K562 (cell line): ENCODE measurements at regions not wholly inside any gene's neighbourhood (a gene's known extent, or its start where the extent isn't known, plus 50 kb on each side); places are given as distances from the start of the nearest gene placed in this dataset.

Experiments
- BRD4 ChIP-seq: fragments of 200-600 bp; sonication (generic); IDR thresholded peaks from 2 replicates; pipeline ENCODE4 v1.6.1; 2017; ENCODE audit warnings: inconsistent platforms
- CREB1 ChIP-seq, 2 experiments: sonication (generic) in 1 of 2; formaldehyde crosslinking in 1 of 2; IDR thresholded peaks; 2 replicates each; pipeline versions ENCODE4 v1.6.1 to v1.8.0; 2012 to 2022; ENCODE audit warnings: inconsistent platforms in 1 of 2, mild to moderate bottlenecking in 1 of 2, missing genetic modification reagents in 1 of 2, moderate library complexity in 1 of 2
- DDX20 ChIP-seq: fragments of 450-650 bp; IDR thresholded peaks from 2 replicates; pipeline ENCODE4 v1.6.1; 2016; ENCODE audit warnings: missing genetic modification characterization, low read depth, mild to moderate bottlenecking, missing compliant biosample characterization, moderate library complexity
- ERF ChIP-seq: fragments of 450-650 bp; formaldehyde crosslinking; IDR thresholded peaks from 2 replicates; pipeline ENCODE4 v1.4.0; 2020; ENCODE audit warnings: mild to moderate bottlenecking, mixed read lengths
- FIP1L1 ChIP-seq: fragments of 200-400 bp; formaldehyde crosslinking; IDR thresholded peaks from 2 replicates; pipeline ENCODE4 v1.6.1; 2018; ENCODE audit warnings: mild to moderate bottlenecking, low read depth, low read length; ENCODE audit not compliant: poor library complexity, severe bottlenecking
- KAT2B ChIP-seq: IDR thresholded peaks from one replicate; pipeline ENCODE4 v1.6.1; 2012; ENCODE audit warnings: low read depth, mild to moderate bottlenecking, control low read depth, inconsistent platforms, low read length, moderate library complexity
- SAFB2 ChIP-seq: fragments of 200-400 bp; formaldehyde crosslinking; IDR thresholded peaks from 2 replicates; pipeline ENCODE4 v1.6.1; 2018; ENCODE audit warnings: borderline replicate concordance, low read length, low read depth, moderate library complexity; ENCODE audit not compliant: severe bottlenecking
- SMAD4 ChIP-seq: fragments of 250-450 bp; sonication (Bioruptor Pico); conservative IDR thresholded peaks from 2 replicates; pipeline ENCODE4 v1.8.0; 2021; ENCODE audit warnings: inconsistent platforms, mild to moderate bottlenecking, moderate library complexity
- SMARCB1 ChIP-seq: IDR thresholded peaks from 2 replicates; pipeline ENCODE4 v1.6.1; 2011; ENCODE audit warnings: improper control_type of control experiment, low read depth; ENCODE audit not compliant: insufficient read length
- U2AF2 ChIP-seq: fragments of 200-400 bp; formaldehyde crosslinking; optimal IDR thresholded peaks from 2 replicates; pipeline ENCODE3; 2017; ENCODE audit warnings: low read depth, mild to moderate bottlenecking, low read length
- VEZF1 ChIP-seq: fragments of 200-800 bp; sonication (Bioruptor generic); IDR thresholded peaks from 2 replicates; pipeline ENCODE4 v1.6.1; 2017; ENCODE audit warnings: missing genetic modification characterization, missing compliant biosample characterization
- ZBTB34 ChIP-seq: fragments of 250-450 bp; sonication (Bioruptor Pico); IDR thresholded peaks from 2 replicates; pipeline ENCODE4 v1.8.0; 2021; ENCODE audit warnings: mild to moderate bottlenecking, moderate library complexity
- ZMIZ1 ChIP-seq, 2 experiments: fragments of 150-350 bp in 1 of 2; IDR thresholded peaks; 2 replicates each; pipeline ENCODE4 v1.6.1; 2012 to 2016; ENCODE audit warnings: low read depth in 2 of 2, low read length in 2 of 2, mild to moderate bottlenecking in 1 of 2, moderate library complexity in 1 of 2
- ZNF140 ChIP-seq: fragments of 250-450 bp; sonication (Bioruptor Pico); IDR thresholded peaks from 2 replicates; pipeline ENCODE4 v1.8.0; 2021; ENCODE audit warnings: moderate library complexity, mild to moderate bottlenecking, inconsistent platforms
- ZNF239 ChIP-seq: fragments of 250-450 bp; sonication (Bioruptor Pico); IDR thresholded peaks from 2 replicates; pipeline ENCODE4 v1.4.0; 2020; ENCODE audit warnings: mild to moderate bottlenecking
- ZNF57 ChIP-seq: fragments of 450-650 bp; formaldehyde crosslinking; IDR thresholded peaks from 2 replicates; pipeline ENCODE4 v1.4.0; 2020; ENCODE audit warnings: mild to moderate bottlenecking, moderate library complexity
- ZNF766 ChIP-seq: fragments of 200-800 bp; sonication (Bioruptor generic); conservative IDR thresholded peaks from 2 replicates; pipeline ENCODE4 v1.6.1; 2016; ENCODE audit warnings: missing genetic modification characterization, missing compliant biosample characterization
- ZNF785 ChIP-seq: fragments of 250-450 bp; sonication (Bioruptor Pico); IDR thresholded peaks from 2 replicates; pipeline ENCODE4 v1.4.0; 2020; ENCODE audit warnings: mild to moderate bottlenecking
- ZSCAN29 ChIP-seq: fragments of 450-650 bp; IDR thresholded peaks from 2 replicates; pipeline ENCODE4 v1.6.1; 2017

GRCh38 chr2:144659731-144660275, 139.9 kb upstream of the ZEB2 start (continued):
- TF ChIP-seq ZSCAN29 (no peak), KAT2B (no peak), ZMIZ1 (IDR thresholded peaks at IDR 0.05; ENCODE audit: low read depth in 2 of 2, low read length in 2 of 2) (no peak), FIP1L1 (no peak), ZNF785 (no peak), BRD4 (no peak; the same call in 1 of the 2 replicates), SMARCB1 (no peak), ERF (CRISPR knock-in tag) (no peak), ZNF239 (CRISPR knock-in tag) (no peak), ZNF57 (CRISPR knock-in tag) (no peak), ZNF766 (CRISPR knock-in tag) (peak; percentile 66; the same call in 1 of the 2 replicates), U2AF2 (no peak), VEZF1 (CRISPR knock-in tag) (peak; percentile 50), SAFB2 (no peak), DDX20 (tag) (no peak), ZBTB34 (CRISPR knock-in tag) (no peak), CREB1 (IDR thresholded peaks at IDR 0.05) (no peak), CREB1 (CRISPR knock-in tag; IDR thresholded peaks at IDR 0.05) (no peak), SMAD4 (CRISPR knock-in tag) (peak; percentile 63), ZNF140 (CRISPR knock-in tag) (no peak)
